Fibroblast of pulmonary artery (primary cell): ENCODE measurements at regions not wholly inside any gene's neighbourhood (a gene's known extent, or its start where the extent isn't known, plus 50 kb on each side); places are given as distances from the start of the nearest gene placed in this dataset.
"Not testable (repeated sequence)": the region's sequence is repeated elsewhere in the genome, so short reads cannot be mapped to it uniquely, and the experiment has no call there.

ENCODE experiments used
- DNase-seq: peaks from one replicate; pipeline ENCODE4 v3.0.0-alpha.2; 2010; ENCODE audit warnings: low read depth
- H3K4me3 ChIP-seq: replicated peaks from 2 replicates; pipeline ENCODE4 v1.5.1; 2011; ENCODE audit warnings: low read depth, mild to moderate bottlenecking, control low read depth, low read length, moderate library complexity
- CTCF ChIP-seq: IDR thresholded peaks from 2 replicates; pipeline ENCODE4 v1.5.1; 2011; ENCODE audit warnings: mild to moderate bottlenecking, control low read depth, low read length, inconsistent platforms; ENCODE audit errors: missing control alignments

GRCh38 chr4:140222171-140222570 lies 68.2 kb upstream of the MAML3 start:
- TF ChIP-seq CTCF: no peak
- DNase-seq: peak; percentile 47
- no peak overlapping the region for H3K4me3 ChIP-seq

GRCh38 chr4:140220058-140220457 lies 66.1 kb upstream of the MAML3 start:
- no peak overlapping the region for H3K4me3 ChIP-seq
- no peak for TF ChIP-seq CTCF
- DNase-seq: no peak

GRCh38 chr4:140219567-140219966 lies 65.6 kb upstream of the MAML3 start:
- no peak overlapping the region for H3K4me3 ChIP-seq
- no peak for DNase-seq
- TF ChIP-seq CTCF: no peak

- not testable (repeated sequence) for H3K4me3 ChIP-seq, DNase-seq
These were observed 65.1 kb upstream of the MAML3 start for GRCh38 chr4:140219070-140219469.

GRCh38 chr4:140213749-140214148 lies 59.8 kb upstream of the MAML3 start:
- peak; percentile 22 for DNase-seq
- no peak for TF ChIP-seq CTCF
- no peak overlapping the region for H3K4me3 ChIP-seq

GRCh38 chr4:140213116-140213515 lies 59.1 kb upstream of the MAML3 start:
- H3K4me3 ChIP-seq: no peak overlapping the region

GRCh38 chr4:140212646-140213045 lies 58.7 kb upstream of the MAML3 start:
- no peak for DNase-seq
- TF ChIP-seq CTCF: no peak
- H3K4me3 ChIP-seq: no peak overlapping the region

More at GRCh38 chr4:140213116-140213515, 59.1 kb upstream of the MAML3 start:
- no peak for DNase-seq
- no peak for TF ChIP-seq CTCF

GRCh38 chr4:140212194-140212593 lies 58.2 kb upstream of the MAML3 start:
- no peak overlapping the region for H3K4me3 ChIP-seq
- DNase-seq: no peak
- TF ChIP-seq CTCF: no peak
